ENCODE measurements at regions not wholly inside any gene's neighbourhood (a gene's known extent, or its start where the extent isn't known, plus 50 kb on each side); places are given as distances from the start of the nearest gene placed in this dataset.
"Not testable (repeated sequence)": the region's sequence is repeated elsewhere in the genome, so short reads cannot be mapped to it uniquely, and the experiment has no call there.

GRCh38 chr4:188377816-188378215 is 238.6 kb downstream of the TRIML1 start:
- Histone ChIP-seq H3K27ac (no peak overlapping the region), H3K27me3 (no peaks in the 10 kb centered on the region)

GRCh38 chr4:188383180-188383579 is 243.9 kb downstream of the TRIML1 start:
- Histone ChIP-seq H3K27ac (no peak overlapping the region), H3K9me3 (peaks cover 0 to 30% (median 2%) of the 10 kb centered on the region in 11 donors), H3K27me3 (no peaks in the 10 kb centered on the region), H3K36me3 (no peaks in the 10 kb centered on the region), H3K4me1 (no peaks in the 10 kb centered on the region), H3K4me3 (no peak overlapping the region)
- no peak for TF ChIP-seq CTCF (IDR thresholded peaks at IDR 0.05)
- DNase-seq (no peak), ATAC-seq (no peak)
- 92 to 96% methylated on average over 4 of the region's 4 CpGs for WGBS, 2 donors
- intact Hi-C loops (cut with DNase I) = loop anchor here in 1 of 10 donors (5.0 kb wide), 1 partner anchor 1251 kb away; no protein-coding TSS in a partner anchor

More at GRCh38 chr4:188377816-188378215, 238.6 kb downstream of the TRIML1 start:
- TF ChIP-seq CTCF (IDR thresholded peaks at IDR 0.05) = no peak
- DNase-seq = no peak
- H3K4me1 ChIP-seq = no peaks in the 10 kb centered on the region
- intact Hi-C loops (cut with DNase I) = no loop called here
- peaks cover 0 to 29% (median 7%) of the 10 kb centered on the region in 11 donors for H3K9me3 ChIP-seq
- no peak for ATAC-seq
- no peak overlapping the region for H3K4me3 ChIP-seq
- H3K36me3 ChIP-seq = no peaks in the 10 kb centered on the region
- WGBS, 2 donors = 91% methylated on average over 10 of the region's 10 CpGs

DNA sequence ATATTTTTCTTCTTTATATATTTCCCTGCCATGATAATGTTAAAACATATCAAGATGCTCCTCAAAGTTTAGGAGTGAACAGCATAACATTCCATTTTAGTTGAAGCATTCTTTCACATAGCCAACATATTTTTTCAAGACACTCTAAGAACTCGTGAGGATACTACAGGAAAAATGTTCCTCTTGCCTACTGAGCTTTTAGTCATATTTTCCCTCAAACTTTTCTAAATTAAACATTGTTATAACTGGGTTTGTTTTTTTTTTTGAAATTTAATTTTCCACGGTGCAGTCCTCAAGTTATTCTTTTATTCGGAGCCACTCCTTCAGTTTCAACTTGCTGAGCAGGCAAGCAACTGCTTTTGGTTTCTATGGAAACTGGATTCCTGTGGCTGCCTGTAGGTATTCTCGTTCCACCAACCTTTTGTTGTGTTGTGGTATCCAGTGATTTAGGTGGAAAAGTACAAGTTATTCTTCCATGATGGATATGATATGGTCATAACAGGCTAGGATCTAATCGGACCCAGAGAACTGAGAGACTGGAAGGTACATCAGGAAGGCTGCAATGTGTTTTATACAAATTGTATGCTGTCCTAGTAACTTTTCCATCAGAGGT is 248.0 kb downstream of the TRIML1 start:
- TF ChIP-seq CTCF (IDR thresholded peaks at IDR 0.05) = no peak
- no peaks in the 10 kb centered on the region for H3K36me3 ChIP-seq

DNA sequence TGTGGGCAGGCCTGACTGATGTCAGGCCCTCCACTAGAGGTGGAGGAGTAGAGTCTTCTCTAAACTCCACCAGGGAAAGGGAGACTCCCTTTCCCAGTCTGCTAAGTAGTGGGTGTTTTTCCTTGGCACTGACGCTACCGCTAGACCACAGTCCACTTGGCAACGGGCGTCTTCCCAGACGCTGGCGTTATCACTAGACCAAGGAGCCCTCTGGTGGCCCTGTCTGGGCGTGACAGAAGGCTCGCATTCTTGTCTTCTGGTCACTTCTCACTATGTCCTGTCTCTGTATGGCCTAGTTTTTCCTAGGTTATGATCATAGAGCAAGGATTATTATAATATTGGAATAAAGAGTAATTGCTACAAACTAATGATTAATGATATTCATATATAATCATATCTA is 252.1 kb downstream of the TRIML1 start:
- 89% methylated on average over 8 of the region's 8 CpGs for WGBS, 2 donors
- H3K4me3 ChIP-seq; H3K4me1 ChIP-seq; intact Hi-C loops (cut with DNase I); H3K27ac ChIP-seq; H3K36me3 ChIP-seq; ATAC-seq; H3K27me3 ChIP-seq; DNase-seq: not testable (repeated sequence)
- H3K9me3 ChIP-seq = peaks cover 0 to 18% (median 0%) of the 10 kb centered on the region in 11 donors

More for the DNA sequence above, 248.0 kb downstream of the TRIML1 start:
- no peak overlapping the region for H3K27ac ChIP-seq
- 50% methylated on average over 5 of the region's 5 CpGs for WGBS, 2 donors
- DNase-seq (no peak), ATAC-seq (no peak)
- intact Hi-C loops (cut with DNase I) = no loop called here
- H3K9me3 ChIP-seq = peaks cover 0 to 38% (median 0%) of the 10 kb centered on the region in 11 donors
- H3K4me1 ChIP-seq = no peaks in the 10 kb centered on the region
- H3K27me3 ChIP-seq = no peaks in the 10 kb centered on the region
- no peak overlapping the region for H3K4me3 ChIP-seq

GRCh38 chr4:188396037-188396436 is 256.8 kb downstream of the TRIML1 start:
- Histone ChIP-seq H3K4me3 (no peak overlapping the region), H3K4me1 (no peaks in the 10 kb centered on the region), H3K36me3 (no peaks in the 10 kb centered on the region), H3K9me3 (peaks cover 0 to 3% (median 0%) of the 10 kb centered on the region in 11 donors), H3K27me3 (no peaks in the 10 kb centered on the region), H3K27ac (no peak overlapping the region)
- 79 to 85% methylated on average over 5 of the region's 5 CpGs for WGBS, 2 donors
- no peak for TF ChIP-seq CTCF (IDR thresholded peaks at IDR 0.05)
- ATAC-seq = no peak
- DNase-seq = no peak
- intact Hi-C loops (cut with DNase I) = no loop called here
